ENCODE measurements at regions not wholly inside any gene's neighbourhood (a gene's known extent, or its start where the extent isn't known, plus 50 kb on each side); places are given as distances from the start of the nearest gene placed in this dataset.

DNA sequence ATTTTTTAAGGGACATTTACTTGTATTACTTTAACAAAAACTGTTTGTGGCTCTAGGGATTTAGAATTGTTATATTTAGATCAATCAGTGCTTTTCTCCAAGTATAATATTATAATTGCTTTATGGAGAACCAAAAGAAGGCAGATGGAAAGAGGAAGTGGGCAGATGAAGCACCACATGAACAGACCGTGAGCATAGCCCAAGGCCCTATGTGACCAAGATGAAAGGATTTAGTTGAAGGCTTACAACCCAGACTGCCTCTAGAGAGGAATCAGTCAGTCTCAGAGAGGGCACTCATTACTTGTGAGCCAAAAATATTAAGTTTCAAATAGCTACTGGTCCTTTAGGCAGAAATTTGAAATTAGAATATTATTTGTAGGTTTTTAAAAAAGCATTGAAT lies 102.3 kb upstream of the IMPG1 start:
- no peak for TF ChIP-seq POLR2AphosphoS5 (IDR thresholded peaks at IDR 0.05; ENCODE audit: low read depth, low read length)
- no peak for TF ChIP-seq ZFX (IDR thresholded peaks at IDR 0.05)
- TF ChIP-seq, protein P1, sequence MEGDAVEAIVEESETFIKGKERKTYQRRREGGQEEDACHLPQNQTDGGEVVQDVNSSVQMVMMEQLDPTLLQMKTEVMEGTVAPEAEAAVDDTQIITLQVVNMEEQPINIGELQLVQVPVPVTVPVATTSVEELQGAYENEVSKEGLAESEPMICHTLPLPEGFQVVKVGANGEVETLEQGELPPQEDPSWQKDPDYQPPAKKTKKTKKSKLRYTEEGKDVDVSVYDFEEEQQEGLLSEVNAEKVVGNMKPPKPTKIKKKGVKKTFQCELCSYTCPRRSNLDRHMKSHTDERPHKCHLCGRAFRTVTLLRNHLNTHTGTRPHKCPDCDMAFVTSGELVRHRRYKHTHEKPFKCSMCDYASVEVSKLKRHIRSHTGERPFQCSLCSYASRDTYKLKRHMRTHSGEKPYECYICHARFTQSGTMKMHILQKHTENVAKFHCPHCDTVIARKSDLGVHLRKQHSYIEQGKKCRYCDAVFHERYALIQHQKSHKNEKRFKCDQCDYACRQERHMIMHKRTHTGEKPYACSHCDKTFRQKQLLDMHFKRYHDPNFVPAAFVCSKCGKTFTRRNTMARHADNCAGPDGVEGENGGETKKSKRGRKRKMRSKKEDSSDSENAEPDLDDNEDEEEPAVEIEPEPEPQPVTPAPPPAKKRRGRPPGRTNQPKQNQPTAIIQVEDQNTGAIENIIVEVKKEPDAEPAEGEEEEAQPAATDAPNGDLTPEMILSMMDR (IDR thresholded peaks at IDR 0.05 in 2 of 3, conservative IDR thresholded peaks at IDR 0.05 in 1 of 3; ENCODE audit: borderline replicate concordance in 1 of 3, insufficient read depth in 1 of 3, low read depth in 2 of 3, low read length in 2 of 3) = no peak

All from HCT116 (cell line).